ENCODE measurements at regions not wholly inside any gene's neighbourhood (a gene's known extent, or its start where the extent isn't known, plus 50 kb on each side); places are given as distances from the start of the nearest gene placed in this dataset.

DNA sequence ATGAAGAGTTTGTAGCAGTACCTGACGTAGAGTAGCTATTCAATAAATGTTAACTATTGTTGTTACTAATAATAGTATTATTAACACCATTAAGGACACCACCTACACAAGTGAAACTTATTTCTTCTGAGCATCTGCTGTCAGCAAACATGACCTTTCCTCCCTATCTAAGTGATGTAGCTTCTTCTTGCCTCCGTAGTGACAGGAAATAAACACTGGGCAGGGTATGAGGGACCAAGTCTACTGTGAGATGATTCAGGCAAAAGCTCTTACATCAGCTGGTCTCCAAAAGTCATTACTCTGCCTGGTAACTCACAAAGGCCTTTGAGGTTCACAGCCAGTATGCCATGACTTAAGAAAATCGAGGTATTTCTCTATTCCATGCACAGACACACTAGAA lies 750.5 kb downstream of the CPS1 start:
- Mint-ChIP-seq H3K27ac (no peak overlapping the region), H3K9me3 (no peaks in the 10 kb centered on the region), H3K4me1 (no peaks in the 10 kb centered on the region), H3K4me3 (no peak overlapping the region), H3K27me3 (ENCODE audit: low read depth) (no peaks in the 10 kb centered on the region), H3K36me3 (ENCODE audit: low read depth) (no peaks in the 10 kb centered on the region)
- no peak for TF ChIP-seq CTCF (IDR thresholded peaks at IDR 0.05; ENCODE audit: unreplicated experiment in 3 of 3)
